AG09319 (cell line): ENCODE measurements at regions not wholly inside any gene's neighbourhood (a gene's known extent, or its start where the extent isn't known, plus 50 kb on each side); places are given as distances from the start of the nearest gene placed in this dataset.

ENCODE experiments used
- DNase-seq: peaks from one replicate; pipeline ENCODE4 v3.0.0-alpha.2; 2010; ENCODE audit warnings: low read depth; ENCODE audit errors: extremely low read depth
- TF ChIP-seq, protein P1 (sequence below): IDR thresholded peaks from 2 replicates; pipeline ENCODE4 v1.5.1; 2011; ENCODE audit warnings: low read depth, mild to moderate bottlenecking, inconsistent platforms, low read length, moderate library complexity

DNA sequence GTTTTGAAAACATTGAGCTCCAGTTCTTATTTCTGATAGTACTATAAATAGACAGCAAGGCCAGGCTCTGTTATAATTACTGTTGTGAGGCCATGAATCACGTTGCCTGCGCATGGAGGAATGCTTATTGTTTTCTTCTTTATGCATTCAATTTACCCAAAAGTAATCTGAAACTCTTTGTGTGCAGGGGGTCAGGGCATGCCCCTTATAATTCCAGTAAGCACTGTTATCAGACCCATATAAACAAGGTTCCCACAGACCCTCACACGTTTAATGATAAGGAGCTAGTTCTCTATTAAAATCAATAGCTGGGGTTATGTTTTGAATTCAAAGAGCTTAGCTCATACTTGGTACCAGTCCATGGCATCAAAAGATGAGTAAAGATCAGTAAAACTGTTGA, 174.8 kb upstream of the ARG1 start:
- TF ChIP-seq, protein P1, sequence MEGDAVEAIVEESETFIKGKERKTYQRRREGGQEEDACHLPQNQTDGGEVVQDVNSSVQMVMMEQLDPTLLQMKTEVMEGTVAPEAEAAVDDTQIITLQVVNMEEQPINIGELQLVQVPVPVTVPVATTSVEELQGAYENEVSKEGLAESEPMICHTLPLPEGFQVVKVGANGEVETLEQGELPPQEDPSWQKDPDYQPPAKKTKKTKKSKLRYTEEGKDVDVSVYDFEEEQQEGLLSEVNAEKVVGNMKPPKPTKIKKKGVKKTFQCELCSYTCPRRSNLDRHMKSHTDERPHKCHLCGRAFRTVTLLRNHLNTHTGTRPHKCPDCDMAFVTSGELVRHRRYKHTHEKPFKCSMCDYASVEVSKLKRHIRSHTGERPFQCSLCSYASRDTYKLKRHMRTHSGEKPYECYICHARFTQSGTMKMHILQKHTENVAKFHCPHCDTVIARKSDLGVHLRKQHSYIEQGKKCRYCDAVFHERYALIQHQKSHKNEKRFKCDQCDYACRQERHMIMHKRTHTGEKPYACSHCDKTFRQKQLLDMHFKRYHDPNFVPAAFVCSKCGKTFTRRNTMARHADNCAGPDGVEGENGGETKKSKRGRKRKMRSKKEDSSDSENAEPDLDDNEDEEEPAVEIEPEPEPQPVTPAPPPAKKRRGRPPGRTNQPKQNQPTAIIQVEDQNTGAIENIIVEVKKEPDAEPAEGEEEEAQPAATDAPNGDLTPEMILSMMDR, result no peak
- DNase-seq, result no peak

GRCh38 chr6:131399433-131399832, 173.6 kb upstream of the ARG1 start:
- TF ChIP-seq, protein P1, result no peak
- no peak for DNase-seq

- TF ChIP-seq, protein P1, result no peak
- peak; percentile 60 for DNase-seq
Observed at GRCh38 chr6:131400054-131400778, 172.8 kb upstream of the ARG1 start.

GRCh38 chr6:131400779-131401496, 172.1 kb upstream of the ARG1 start:
- TF ChIP-seq, protein P1, result no peak
- no peak for DNase-seq

- TF ChIP-seq, protein P1, result no peak
- no peak for DNase-seq
Observed at GRCh38 chr6:131408811-131409210, 164.2 kb upstream of the ARG1 start.

DNA sequence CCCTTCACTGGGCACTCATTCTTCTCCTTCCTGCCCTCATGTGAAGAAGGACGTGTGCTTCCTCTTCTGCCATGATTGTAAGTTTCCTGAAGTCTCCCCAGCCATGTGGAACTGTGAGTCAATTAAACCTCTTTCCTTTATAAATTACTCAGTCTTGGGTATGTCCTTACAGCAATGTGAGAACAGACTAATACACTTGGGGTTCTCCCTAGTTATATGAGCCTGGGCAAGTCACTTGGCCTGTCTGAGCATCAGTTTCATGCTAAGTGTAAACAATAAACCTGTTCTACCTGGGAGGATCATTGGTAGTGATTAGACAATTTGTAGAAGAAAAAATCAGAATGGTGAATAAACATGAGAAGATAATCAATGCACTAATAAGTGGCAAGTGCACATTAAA, 162.2 kb upstream of the ARG1 start:
- TF ChIP-seq, protein P1, result no peak
- no peak for DNase-seq
